Panc1 (cell line): ENCODE measurements at regions not wholly inside any gene's neighbourhood (a gene's known extent, or its start where the extent isn't known, plus 50 kb on each side); places are given as distances from the start of the nearest gene placed in this dataset.

ENCODE experiments used
- TF ChIP-seq, protein P1 (sequence below), 2 experiments: IDR thresholded peaks; 2 replicates each; pipeline ENCODE4 v1.6.1; 2011 to 2012; ENCODE audit warnings: low read depth in 2 of 2, control low read depth in 1 of 2, low read length in 1 of 2, mild to moderate bottlenecking in 1 of 2, moderate library complexity in 1 of 2; ENCODE audit not compliant: insufficient read depth in 1 of 2
- TF ChIP-seq, protein P2 (sequence below): fragments of 450-650 bp; IDR thresholded peaks from 2 replicates; pipeline ENCODE4 v1.5.1; 2017; ENCODE audit warnings: mild to moderate bottlenecking

DNA sequence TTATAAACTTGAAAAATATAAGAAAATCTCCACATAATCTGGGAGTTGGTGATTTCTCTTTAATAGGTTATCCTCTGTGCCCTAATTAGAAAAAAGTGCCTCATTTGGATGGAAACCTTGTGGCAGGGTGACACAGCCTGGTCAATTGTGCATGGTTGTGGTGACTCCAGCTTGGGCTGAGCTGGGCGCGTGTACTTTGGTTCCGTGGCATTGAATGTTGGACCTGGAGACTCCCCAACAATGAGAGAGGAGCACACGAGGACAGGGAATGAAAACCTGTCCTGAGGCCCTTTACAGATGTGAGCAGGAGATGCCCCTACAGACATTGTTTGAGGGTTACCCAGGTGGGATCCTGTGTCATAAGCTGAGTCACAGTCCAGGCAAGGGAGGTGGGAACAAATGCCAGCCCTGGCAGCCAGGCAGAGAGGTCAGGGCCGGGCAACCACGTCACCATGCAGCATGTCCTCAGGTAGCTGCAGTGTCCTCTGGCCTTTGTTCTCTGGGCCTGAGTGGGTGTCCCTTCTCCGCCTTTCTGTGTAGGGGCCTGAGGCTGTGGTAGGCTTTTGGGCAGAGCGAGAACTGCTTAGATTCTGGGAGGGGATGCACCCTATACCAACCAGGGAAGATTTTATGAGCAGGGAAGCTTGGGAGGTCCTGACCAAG lies 147.4 kb upstream of the TBX20 start:
- TF ChIP-seq, protein P1, sequence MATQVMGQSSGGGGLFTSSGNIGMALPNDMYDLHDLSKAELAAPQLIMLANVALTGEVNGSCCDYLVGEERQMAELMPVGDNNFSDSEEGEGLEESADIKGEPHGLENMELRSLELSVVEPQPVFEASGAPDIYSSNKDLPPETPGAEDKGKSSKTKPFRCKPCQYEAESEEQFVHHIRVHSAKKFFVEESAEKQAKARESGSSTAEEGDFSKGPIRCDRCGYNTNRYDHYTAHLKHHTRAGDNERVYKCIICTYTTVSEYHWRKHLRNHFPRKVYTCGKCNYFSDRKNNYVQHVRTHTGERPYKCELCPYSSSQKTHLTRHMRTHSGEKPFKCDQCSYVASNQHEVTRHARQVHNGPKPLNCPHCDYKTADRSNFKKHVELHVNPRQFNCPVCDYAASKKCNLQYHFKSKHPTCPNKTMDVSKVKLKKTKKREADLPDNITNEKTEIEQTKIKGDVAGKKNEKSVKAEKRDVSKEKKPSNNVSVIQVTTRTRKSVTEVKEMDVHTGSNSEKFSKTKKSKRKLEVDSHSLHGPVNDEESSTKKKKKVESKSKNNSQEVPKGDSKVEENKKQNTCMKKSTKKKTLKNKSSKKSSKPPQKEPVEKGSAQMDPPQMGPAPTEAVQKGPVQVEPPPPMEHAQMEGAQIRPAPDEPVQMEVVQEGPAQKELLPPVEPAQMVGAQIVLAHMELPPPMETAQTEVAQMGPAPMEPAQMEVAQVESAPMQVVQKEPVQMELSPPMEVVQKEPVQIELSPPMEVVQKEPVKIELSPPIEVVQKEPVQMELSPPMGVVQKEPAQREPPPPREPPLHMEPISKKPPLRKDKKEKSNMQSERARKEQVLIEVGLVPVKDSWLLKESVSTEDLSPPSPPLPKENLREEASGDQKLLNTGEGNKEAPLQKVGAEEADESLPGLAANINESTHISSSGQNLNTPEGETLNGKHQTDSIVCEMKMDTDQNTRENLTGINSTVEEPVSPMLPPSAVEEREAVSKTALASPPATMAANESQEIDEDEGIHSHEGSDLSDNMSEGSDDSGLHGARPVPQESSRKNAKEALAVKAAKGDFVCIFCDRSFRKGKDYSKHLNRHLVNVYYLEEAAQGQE (IDR thresholded peaks at IDR 0.05; ENCODE audit: insufficient read depth in 1 of 2, low read depth in 2 of 2, low read length in 1 of 2), result no peak
- TF ChIP-seq, protein P2, sequence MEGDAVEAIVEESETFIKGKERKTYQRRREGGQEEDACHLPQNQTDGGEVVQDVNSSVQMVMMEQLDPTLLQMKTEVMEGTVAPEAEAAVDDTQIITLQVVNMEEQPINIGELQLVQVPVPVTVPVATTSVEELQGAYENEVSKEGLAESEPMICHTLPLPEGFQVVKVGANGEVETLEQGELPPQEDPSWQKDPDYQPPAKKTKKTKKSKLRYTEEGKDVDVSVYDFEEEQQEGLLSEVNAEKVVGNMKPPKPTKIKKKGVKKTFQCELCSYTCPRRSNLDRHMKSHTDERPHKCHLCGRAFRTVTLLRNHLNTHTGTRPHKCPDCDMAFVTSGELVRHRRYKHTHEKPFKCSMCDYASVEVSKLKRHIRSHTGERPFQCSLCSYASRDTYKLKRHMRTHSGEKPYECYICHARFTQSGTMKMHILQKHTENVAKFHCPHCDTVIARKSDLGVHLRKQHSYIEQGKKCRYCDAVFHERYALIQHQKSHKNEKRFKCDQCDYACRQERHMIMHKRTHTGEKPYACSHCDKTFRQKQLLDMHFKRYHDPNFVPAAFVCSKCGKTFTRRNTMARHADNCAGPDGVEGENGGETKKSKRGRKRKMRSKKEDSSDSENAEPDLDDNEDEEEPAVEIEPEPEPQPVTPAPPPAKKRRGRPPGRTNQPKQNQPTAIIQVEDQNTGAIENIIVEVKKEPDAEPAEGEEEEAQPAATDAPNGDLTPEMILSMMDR, result no peak
